CD8-positive, alpha-beta memory T cell (primary cell): ENCODE measurements at regions not wholly inside any gene's neighbourhood (a gene's known extent, or its start where the extent isn't known, plus 50 kb on each side); places are given as distances from the start of the nearest gene placed in this dataset.
A peak's percentile ranks its signal among the peaks of the same experiment; 100 is the strongest.
"Not testable (repeated sequence)": the region's sequence is repeated elsewhere in the genome, so short reads cannot be mapped to it uniquely, and the experiment has no call there.

Experiments
- CTCF ChIA-PET: fragments of 350-600 bp; sonication (Branson Sonifier 250); formaldehyde crosslinking; loops from one replicate; lab custom pipeline; 2021; ENCODE audit warnings: antibody characterized with exemption; lab: Charles Lee
- POLR2A ChIA-PET: fragments of 350-600 bp; sonication (Branson Sonifier 250); formaldehyde crosslinking; loops from one replicate; lab custom pipeline; 2021; ENCODE audit warnings: antibody characterized with exemption; lab: Charles Lee
- DNase-seq, 5 donors: peaks; one replicate each; pipeline versions ENCODE4 v3.0.0 to v3.0.0-alpha.2; 2020 to 2022; ENCODE audit warnings: mixed read lengths in 1 of 5
- H3K27ac ChIP-seq: one replicate; pipeline ENCODE4 v1.7.0; 2013; ENCODE audit warnings: low read depth, mild to moderate bottlenecking, low read length, moderate library complexity
- H3K27me3 ChIP-seq: 2 replicates; pipeline ENCODE4 v1.7.0; 2013; ENCODE audit warnings: low read length, mild to moderate bottlenecking; ENCODE audit not compliant: insufficient read depth, poor library complexity, severe bottlenecking
- H3K36me3 ChIP-seq: 2 replicates; pipeline ENCODE4 v1.7.0; 2013; ENCODE audit warnings: mild to moderate bottlenecking, low read length, moderate library complexity; ENCODE audit not compliant: insufficient read depth
- H3K4me1 ChIP-seq: 2 replicates; pipeline ENCODE4 v1.7.0; 2013; ENCODE audit warnings: mild to moderate bottlenecking, low read length, moderate library complexity; ENCODE audit not compliant: insufficient read depth
- H3K4me3 ChIP-seq: 2 replicates; pipeline ENCODE4 v1.7.0; 2013; ENCODE audit warnings: mild to moderate bottlenecking, low read length
- H3K9me3 ChIP-seq: 2 replicates; pipeline ENCODE4 v1.7.0; 2013; ENCODE audit warnings: mild to moderate bottlenecking, low read length
- H3K27ac Mint-ChIP-seq, 8 donors: one replicate each; pipeline ENCODE4 v1.8.0; 2020 to 2021; ENCODE audit warnings: mixed read lengths in 8 of 8, mild to moderate bottlenecking in 6 of 8, inconsistent platforms in 3 of 8, moderate library complexity in 3 of 8
- H3K27me3 Mint-ChIP-seq, 2 donors: one replicate each; pipeline ENCODE4 v1.8.0; 2020 to 2021; ENCODE audit warnings: mixed read lengths in 2 of 2, mild to moderate bottlenecking in 1 of 2, moderate library complexity in 1 of 2
- H3K36me3 Mint-ChIP-seq, 3 donors: one replicate each; pipeline ENCODE4 v1.8.0; 2020 to 2021; ENCODE audit warnings: mixed read lengths in 3 of 3, inconsistent platforms in 1 of 3, mild to moderate bottlenecking in 1 of 3
- H3K4me1 Mint-ChIP-seq, 3 donors: one replicate each; pipeline ENCODE4 v1.8.0; 2020 to 2021; ENCODE audit warnings: mixed read lengths in 3 of 3, inconsistent platforms in 1 of 3, mild to moderate bottlenecking in 1 of 3
- H3K4me3 Mint-ChIP-seq, 7 donors: one replicate each; pipeline ENCODE4 v1.8.0; 2020 to 2021; ENCODE audit warnings: mixed read lengths in 7 of 7, mild to moderate bottlenecking in 6 of 7, moderate library complexity in 4 of 7, inconsistent platforms in 2 of 7
- H3K9me3 Mint-ChIP-seq, 5 donors: one replicate each; pipeline ENCODE4 v1.8.0; 2020 to 2022; ENCODE audit warnings: mixed read lengths in 5 of 5, mild to moderate bottlenecking in 3 of 5, moderate library complexity in 2 of 5, inconsistent platforms in 1 of 5

DNA sequence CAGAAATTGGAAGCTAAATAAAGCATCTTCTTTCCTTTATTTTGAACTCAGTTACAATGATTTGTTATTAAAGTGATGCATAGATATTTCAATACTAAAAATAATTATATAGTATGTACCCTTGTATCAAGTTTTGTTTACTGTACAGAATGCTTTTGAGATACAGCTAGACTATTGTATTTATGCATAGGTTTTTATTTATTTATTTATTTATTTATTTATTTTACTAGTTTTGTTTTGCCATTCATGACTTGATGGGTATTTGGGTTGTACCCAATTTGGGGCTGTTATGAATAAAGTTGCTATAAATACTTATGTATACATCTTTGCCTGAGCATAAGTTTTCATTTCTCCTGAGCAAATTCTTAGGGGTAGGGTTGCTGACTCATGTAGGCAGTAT lies 118.7 kb upstream of the NXPH2 start:
- no peak overlapping the region for H3K4me3 ChIP-seq
- no peaks in the 10 kb centered on the region for H3K4me1 ChIP-seq
- peaks cover 0 to 6% (median 2%) of the 10 kb centered on the region in 5 donors for H3K9me3 Mint-ChIP-seq
- no peaks in the 10 kb centered on the region for H3K27me3 ChIP-seq
- H3K27me3 Mint-ChIP-seq: no peaks in the 10 kb centered on the region
- no peaks in the 10 kb centered on the region for H3K4me1 Mint-ChIP-seq
- H3K4me3 Mint-ChIP-seq: no peak overlapping the region
- no peak for DNase-seq
- H3K27ac Mint-ChIP-seq: no peak overlapping the region
- H3K36me3 ChIP-seq: no peaks in the 10 kb centered on the region
- POLR2A ChIA-PET: no interaction called here
- CTCF ChIA-PET: no interaction called here
- no peaks in the 10 kb centered on the region for H3K36me3 Mint-ChIP-seq
- no peaks in the 10 kb centered on the region for H3K9me3 ChIP-seq
- no peak overlapping the region for H3K27ac ChIP-seq

DNA sequence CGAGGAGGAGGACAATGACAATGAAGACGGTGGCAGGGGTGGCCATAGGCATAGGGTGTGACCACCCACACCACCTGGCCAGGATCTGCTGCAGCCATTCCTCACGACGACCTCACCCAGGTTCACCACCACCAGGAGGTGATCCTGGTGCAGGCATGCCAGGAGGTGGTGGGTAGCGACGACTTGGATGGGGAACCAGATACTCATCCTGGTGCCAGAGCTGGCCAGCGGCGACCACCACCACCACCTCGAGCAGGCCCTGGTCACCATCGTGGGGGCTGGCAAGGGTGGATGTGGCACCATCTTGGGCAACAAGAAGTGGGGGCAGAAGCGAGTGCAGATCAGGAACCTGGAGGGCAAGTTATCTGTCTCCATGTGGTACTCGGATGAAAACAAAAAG lies 117.1 kb upstream of the NXPH2 start:
- no peaks in the 10 kb centered on the region for H3K27me3 ChIP-seq
- no peaks in the 10 kb centered on the region for H3K36me3 ChIP-seq
- no peak overlapping the region for H3K27ac ChIP-seq
- Mint-ChIP-seq H3K9me3 (peaks cover 0 to 6% (median 4%) of the 10 kb centered on the region in 5 donors), H3K4me3 (no peak overlapping the region), H3K4me1 (no peaks in the 10 kb centered on the region), H3K27me3 (no peaks in the 10 kb centered on the region), H3K27ac (peak overlapping the region in 1 of 8 donors; percentile 33), H3K36me3 (no peaks in the 10 kb centered on the region)
- H3K9me3 ChIP-seq: no peaks in the 10 kb centered on the region
- ChIA-PET CTCF (no interaction called here), POLR2A (no interaction called here)
- DNase-seq: no peak
- no peaks in the 10 kb centered on the region for H3K4me1 ChIP-seq
- no peak overlapping the region for H3K4me3 ChIP-seq

DNA sequence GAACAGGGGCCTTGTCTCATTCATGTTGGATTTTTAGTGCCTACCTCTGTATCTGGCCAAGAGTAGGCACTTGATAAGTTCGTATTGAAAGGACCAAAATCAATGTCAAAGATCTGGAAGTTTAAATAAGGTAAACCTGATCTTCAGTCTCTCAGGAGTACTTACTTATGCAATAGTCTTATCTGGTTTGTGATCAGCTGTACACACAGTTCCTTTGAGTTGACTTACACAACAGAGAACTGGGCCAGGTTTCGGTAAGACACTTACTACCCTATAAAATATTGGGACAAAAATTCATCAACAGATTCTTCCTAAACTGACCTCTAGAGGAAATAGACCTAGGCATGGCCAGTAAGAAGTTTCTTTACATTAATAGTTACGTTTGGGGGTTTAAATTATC lies 113.6 kb upstream of the NXPH2 start:
- H3K27ac ChIP-seq: no peak overlapping the region
- no peaks in the 10 kb centered on the region for H3K4me1 ChIP-seq
- no peak overlapping the region for H3K4me3 ChIP-seq
- H3K9me3 Mint-ChIP-seq: peaks cover 0 to 9% (median 3%) of the 10 kb centered on the region in 5 donors
- H3K27ac Mint-ChIP-seq: no peak overlapping the region
- H3K27me3 ChIP-seq: no peaks in the 10 kb centered on the region
- CTCF ChIA-PET: no interaction called here
- POLR2A ChIA-PET: no interaction called here
- H3K4me3 Mint-ChIP-seq: no peak overlapping the region
- H3K4me1 Mint-ChIP-seq: no peaks in the 10 kb centered on the region
- no peaks in the 10 kb centered on the region for H3K36me3 ChIP-seq
- DNase-seq: no peak
- no peaks in the 10 kb centered on the region for H3K27me3 Mint-ChIP-seq
- no peaks in the 10 kb centered on the region for H3K36me3 Mint-ChIP-seq
- H3K9me3 ChIP-seq: no peaks in the 10 kb centered on the region

DNA sequence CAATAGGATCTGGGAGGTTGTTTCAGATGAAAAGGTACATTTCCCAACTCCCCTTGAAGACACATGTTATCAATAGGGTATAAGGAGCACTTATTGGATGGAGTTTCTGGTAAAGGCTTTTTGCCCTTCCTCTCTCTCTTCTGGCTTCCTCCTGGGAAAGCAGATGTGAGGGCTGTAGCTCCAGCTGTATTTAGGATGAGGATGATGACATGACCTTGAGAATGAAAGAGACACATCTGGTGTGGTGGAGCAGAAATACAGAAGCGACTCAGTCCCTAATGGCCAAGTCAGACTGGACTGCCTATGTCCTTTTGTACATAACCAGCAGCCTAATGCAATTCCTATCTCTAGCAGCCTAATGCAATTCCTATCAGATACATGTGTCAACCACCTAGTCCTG lies 100.9 kb upstream of the NXPH2 start:
- Histone ChIP-seq H3K36me3 (no peaks in the 10 kb centered on the region), H3K9me3 (no peaks in the 10 kb centered on the region), H3K4me3 (no peak overlapping the region), H3K4me1 (no peaks in the 10 kb centered on the region), H3K27ac (no peak overlapping the region), H3K27me3 (no peaks in the 10 kb centered on the region)
- Mint-ChIP-seq H3K27ac (no peak overlapping the region), H3K9me3 (no peaks in the 10 kb centered on the region), H3K4me3 (no peak overlapping the region), H3K4me1 (no peaks in the 10 kb centered on the region), H3K27me3 (peaks cover 0 to 3% of the 10 kb centered on the region in 2 donors), H3K36me3 (no peaks in the 10 kb centered on the region)
- no peak for DNase-seq
- POLR2A ChIA-PET: no interaction called here
- CTCF ChIA-PET: no interaction called here

DNA sequence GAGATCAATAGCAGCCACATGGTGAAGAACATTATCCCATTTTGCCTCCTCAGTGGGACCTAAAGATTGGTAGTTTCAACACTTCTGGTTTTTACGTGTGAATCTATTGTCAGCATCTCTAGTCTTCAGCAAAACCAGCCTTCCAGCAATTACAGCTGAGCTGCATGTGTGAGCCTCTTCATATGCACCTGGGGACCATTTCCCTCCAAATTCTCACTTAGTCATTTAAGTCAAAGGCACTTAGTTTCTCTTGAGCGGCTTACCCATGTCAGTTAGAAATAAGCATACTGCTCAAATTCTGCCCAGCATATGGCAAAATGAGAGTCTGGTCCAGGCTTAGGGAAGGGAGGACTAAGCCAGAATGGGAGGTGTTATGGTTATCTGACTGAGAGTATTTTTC lies 99.7 kb upstream of the NXPH2 start:
- Histone ChIP-seq H3K4me1 (no peaks in the 10 kb centered on the region), H3K27ac (no peak overlapping the region), H3K27me3 (no peaks in the 10 kb centered on the region), H3K36me3 (no peaks in the 10 kb centered on the region), H3K9me3 (no peaks in the 10 kb centered on the region), H3K4me3 (no peak overlapping the region)
- no peak for DNase-seq
- CTCF ChIA-PET: no interaction called here
- Mint-ChIP-seq H3K27ac (no peak overlapping the region), H3K36me3 (no peaks in the 10 kb centered on the region), H3K9me3 (peaks cover 0 to 3% (median 0%) of the 10 kb centered on the region in 5 donors), H3K4me1 (no peaks in the 10 kb centered on the region), H3K27me3 (peaks cover 0 to 3% of the 10 kb centered on the region in 2 donors), H3K4me3 (no peak overlapping the region)
- POLR2A ChIA-PET: no interaction called here

DNA sequence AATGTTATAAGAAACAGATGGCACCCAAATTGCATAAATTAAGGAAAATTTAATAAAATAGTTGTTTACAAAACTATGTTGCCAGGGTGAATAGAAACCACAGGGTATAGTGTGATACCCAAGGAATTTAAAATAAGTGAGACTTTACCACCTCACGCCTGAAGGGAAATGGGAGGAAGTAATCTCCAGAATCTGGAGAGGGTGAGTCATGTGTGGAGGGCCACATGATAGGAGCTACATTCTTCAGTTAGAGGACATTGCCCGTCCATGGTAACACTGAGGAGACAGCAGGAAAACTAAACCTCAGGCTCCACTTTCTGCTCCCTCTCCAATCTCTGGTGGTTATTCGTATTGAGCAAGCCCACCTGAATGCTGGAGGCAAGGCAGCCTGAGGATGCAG lies 97.2 kb upstream of the NXPH2 start:
- Mint-ChIP-seq H3K36me3 (no peaks in the 10 kb centered on the region), H3K27ac (no peak overlapping the region), H3K27me3 (peaks cover 0 to 3% of the 10 kb centered on the region in 2 donors), H3K9me3 (peaks cover 0 to 3% (median 0%) of the 10 kb centered on the region in 5 donors), H3K4me3 (no peak overlapping the region), H3K4me1 (no peaks in the 10 kb centered on the region)
- no peak overlapping the region for H3K4me3 ChIP-seq
- no peak for DNase-seq
- H3K9me3 ChIP-seq: no peaks in the 10 kb centered on the region
- no peaks in the 10 kb centered on the region for H3K27me3 ChIP-seq
- POLR2A ChIA-PET: no interaction called here
- H3K36me3 ChIP-seq: no peaks in the 10 kb centered on the region
- CTCF ChIA-PET: no interaction called here
- H3K4me1 ChIP-seq: no peaks in the 10 kb centered on the region
- no peak overlapping the region for H3K27ac ChIP-seq

DNA sequence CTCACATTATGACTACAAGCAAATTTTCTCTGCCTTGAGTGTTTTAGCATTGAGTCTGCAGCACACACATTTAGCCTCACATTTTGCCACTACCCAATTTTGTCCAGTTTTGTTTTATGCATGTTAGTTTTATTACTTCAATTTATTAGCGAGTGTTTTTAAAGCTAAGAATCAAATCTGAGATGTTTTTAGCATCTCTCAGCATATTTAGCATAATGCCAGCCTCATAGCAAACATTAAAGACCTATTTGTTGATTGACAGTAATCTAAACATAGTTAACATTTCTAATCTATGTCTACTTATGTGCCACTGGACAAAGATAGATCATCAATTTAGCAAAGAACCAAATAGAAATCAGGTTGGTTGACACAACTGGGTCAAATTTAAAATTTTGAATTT lies 94.1 kb upstream of the NXPH2 start:
- Mint-ChIP-seq H3K27ac (no peak overlapping the region), H3K36me3 (no peaks in the 10 kb centered on the region), H3K4me3 (no peak overlapping the region), H3K27me3 (peaks cover 0 to 3% of the 10 kb centered on the region in 2 donors), H3K4me1 (no peaks in the 10 kb centered on the region), H3K9me3 (peaks cover 0 to 3% (median 0%) of the 10 kb centered on the region in 5 donors)
- POLR2A ChIA-PET: no interaction called here
- Histone ChIP-seq H3K27ac (no peak overlapping the region), H3K27me3 (no peaks in the 10 kb centered on the region), H3K4me3 (no peak overlapping the region), H3K9me3 (no peaks in the 10 kb centered on the region), H3K36me3 (no peaks in the 10 kb centered on the region), H3K4me1 (no peaks in the 10 kb centered on the region)
- DNase-seq: no peak
- CTCF ChIA-PET: no interaction called here

DNA sequence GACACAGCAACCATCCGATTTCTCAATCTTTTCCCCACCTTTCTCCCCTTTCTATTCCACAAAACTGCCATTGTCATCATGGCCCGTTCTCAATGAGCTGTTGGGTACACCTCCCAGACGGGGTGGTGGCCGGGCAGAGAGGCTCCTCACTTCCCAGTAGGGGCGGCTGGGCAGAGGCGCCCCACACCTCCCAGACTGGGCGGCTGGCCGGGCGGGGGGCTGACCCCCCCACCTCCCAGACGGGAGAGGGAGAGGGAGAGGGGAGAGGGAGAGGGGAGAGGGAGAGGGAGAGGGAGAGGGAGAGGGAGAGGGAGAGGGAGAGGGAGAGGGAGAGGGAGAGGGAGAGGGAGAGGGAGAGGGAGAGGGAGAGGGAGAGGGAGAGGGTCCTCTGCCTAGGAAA lies 91.9 kb upstream of the NXPH2 start:
- H3K9me3 ChIP-seq, H3K4me3 Mint-ChIP-seq, H3K27ac Mint-ChIP-seq, POLR2A ChIA-PET, H3K9me3 Mint-ChIP-seq, CTCF ChIA-PET, H3K27ac ChIP-seq, DNase-seq, H3K36me3 ChIP-seq, H3K36me3 Mint-ChIP-seq, H3K4me1 ChIP-seq, H3K27me3 ChIP-seq, H3K4me3 ChIP-seq, H3K4me1 Mint-ChIP-seq, H3K27me3 Mint-ChIP-seq: not testable (repeated sequence)

DNA sequence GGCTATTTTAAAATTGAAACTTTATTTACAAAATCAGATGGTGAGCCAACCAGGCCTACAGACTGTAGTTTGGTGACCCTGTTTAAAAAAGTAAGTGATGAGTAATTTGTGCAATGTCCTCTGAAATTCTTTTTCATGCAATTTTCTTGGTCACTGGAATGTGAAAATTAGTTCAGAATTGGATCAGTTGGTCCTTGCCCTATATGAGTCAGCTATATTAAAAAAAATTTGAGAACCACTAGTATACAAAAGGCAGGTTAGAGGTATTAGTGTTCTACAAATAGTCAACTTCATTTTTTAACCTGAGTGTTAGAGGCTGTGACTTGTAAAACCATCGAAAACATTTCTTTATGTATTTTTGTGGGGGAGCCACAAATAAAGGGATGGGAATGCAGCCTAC lies 91.1 kb upstream of the NXPH2 start:
- Mint-ChIP-seq H3K27ac (no peak overlapping the region), H3K4me3 (no peak overlapping the region), H3K36me3 (no peaks in the 10 kb centered on the region), H3K9me3 (peaks cover 0 to 3% (median 0%) of the 10 kb centered on the region in 5 donors), H3K27me3 (no peaks in the 10 kb centered on the region), H3K4me1 (no peaks in the 10 kb centered on the region)
- H3K9me3 ChIP-seq: no peaks in the 10 kb centered on the region
- no peak for DNase-seq
- H3K4me1 ChIP-seq: no peaks in the 10 kb centered on the region
- no peak overlapping the region for H3K4me3 ChIP-seq
- H3K27me3 ChIP-seq: no peaks in the 10 kb centered on the region
- no peak overlapping the region for H3K27ac ChIP-seq
- no peaks in the 10 kb centered on the region for H3K36me3 ChIP-seq
- ChIA-PET POLR2A (no interaction called here), CTCF (no interaction called here)
